SK-N-SH (cell line): ENCODE measurements at regions not wholly inside any gene's neighbourhood (a gene's known extent, or its start where the extent isn't known, plus 50 kb on each side); places are given as distances from the start of the nearest gene placed in this dataset.

ENCODE experiments used
- CHD2 ChIP-seq: fragments of 150-350 bp; IDR thresholded peaks from 2 replicates; pipeline ENCODE4 v1.6.1; 2018; ENCODE audit warnings: low read length; ENCODE audit not compliant: partially characterized antibody
- CTCF ChIP-seq: fragments of 200-600 bp; sonication (generic); IDR thresholded peaks from 2 replicates; pipeline ENCODE4 v1.6.1; 2017; ENCODE audit warnings: antibody characterized with exemption, mild to moderate bottlenecking, moderate library complexity
- EP300 ChIP-seq, 2 experiments: IDR thresholded peaks; 2 replicates each; pipeline versions ENCODE4 v1.4.0 to v1.6.1; 2012; ENCODE audit warnings: borderline replicate concordance in 1 of 2, low read depth in 1 of 2, low read length in 1 of 2
- EZH2phosphoT487 ChIP-seq: fragments of 200-600 bp; sonication (generic); IDR thresholded peaks from 2 replicates; pipeline ENCODE4 v1.6.1; 2017; ENCODE audit warnings: low read depth, mixed run types, mild to moderate bottlenecking, antibody characterized with exemption, moderate library complexity, borderline replicate concordance
- MAX ChIP-seq: IDR thresholded peaks from 2 replicates; pipeline ENCODE4 v1.4.0; 2012; ENCODE audit warnings: low read depth
- NFIC ChIP-seq: IDR thresholded peaks from 2 replicates; pipeline ENCODE4 v1.4.0; 2012; ENCODE audit warnings: borderline replicate concordance
- NRF1 ChIP-seq: IDR thresholded peaks from 2 replicates; pipeline ENCODE4 v1.6.1; 2012; ENCODE audit warnings: low read depth, mild to moderate bottlenecking, low read length
- POLR2AphosphoS5 ChIP-seq: IDR thresholded peaks from 2 replicates; pipeline ENCODE4 v1.6.1; 2012; ENCODE audit warnings: low read depth, low read length
- RCOR1 ChIP-seq: fragments of 150-350 bp; IDR thresholded peaks from 2 replicates; pipeline ENCODE4 v1.6.1; 2017; ENCODE audit warnings: antibody characterized with exemption, low read length
- RFX5 ChIP-seq: IDR thresholded peaks from 2 replicates; pipeline ENCODE4 v1.6.1; 2012; ENCODE audit warnings: mild to moderate bottlenecking, improper control_type of control experiment, low read length
- TCF12 ChIP-seq: IDR thresholded peaks from 2 replicates; pipeline ENCODE4 v1.4.0; 2012
- TEAD4 ChIP-seq: IDR thresholded peaks from 2 replicates; pipeline ENCODE4 v1.4.0; 2012; ENCODE audit warnings: mild to moderate bottlenecking, borderline replicate concordance; ENCODE audit not compliant: insufficient read depth
- YY1 ChIP-seq: IDR thresholded peaks from 2 replicates; pipeline ENCODE4 v1.4.0; 2012; ENCODE audit warnings: low read depth, mild to moderate bottlenecking
- ZBTB33 ChIP-seq: IDR thresholded peaks from 2 replicates; pipeline ENCODE4 v1.4.0; 2012; ENCODE audit warnings: low read depth, borderline replicate concordance

GRCh38 chr9:106321394-106322180, 541.4 kb upstream of the ZNF462 start:
- TF ChIP-seq NRF1 (no peak), CTCF (no peak), MAX (no peak), YY1 (no peak), EP300 (IDR thresholded peaks at IDR 0.05; ENCODE audit: borderline replicate concordance in 1 of 2, low read depth in 1 of 2, low read length in 1 of 2) (no peak), EZH2phosphoT487 (no peak), ZBTB33 (no peak), RCOR1 (no peak), RFX5 (no peak), NFIC (no peak), TCF12 (no peak), POLR2AphosphoS5 (no peak), TEAD4 (no peak), CHD2 (no peak)
